H1 (cell line): ENCODE measurements at regions not wholly inside any gene's neighbourhood (a gene's known extent, or its start where the extent isn't known, plus 50 kb on each side); places are given as distances from the start of the nearest gene placed in this dataset.

Experiments used
- ATF3 ChIP-seq: IDR thresholded peaks from 2 replicates; pipeline ENCODE4 v1.6.1; 2011; ENCODE audit warnings: low read depth, mild to moderate bottlenecking, low read length; ENCODE audit not compliant: insufficient read depth
- CTBP2 ChIP-seq: IDR thresholded peaks from 2 replicates; pipeline ENCODE4 v1.7.0; 2011; ENCODE audit warnings: borderline replicate concordance, mild to moderate bottlenecking, moderate library complexity, mixed read lengths, low read length; ENCODE audit not compliant: insufficient read depth, insufficient read length
- GTF2F1 ChIP-seq: IDR thresholded peaks from 2 replicates; pipeline ENCODE4 v1.6.1; 2012; ENCODE audit warnings: low read depth, low read length, improper control_type of control experiment, borderline replicate concordance
- SAP30 ChIP-seq: fragments of 300-600 bp; sonication (generic); IDR thresholded peaks from 2 replicates; pipeline ENCODE4 v1.7.1; 2012; ENCODE audit warnings: low read length, moderate library complexity, mild to moderate bottlenecking, inconsistent platforms; ENCODE audit not compliant: insufficient read depth, insufficient replicate concordance

- TF ChIP-seq ATF3 (no peak), SAP30 (no peak), GTF2F1 (no peak), CTBP2 (no peak)
Observed at GRCh38 chr5:144958002-144958401, 787.3 kb downstream of the KCTD16 start (continued).
